HG02798 (cell line): ENCODE measurements at regions not wholly inside any gene's neighbourhood (a gene's known extent, or its start where the extent isn't known, plus 50 kb on each side); places are given as distances from the start of the nearest gene placed in this dataset.

ENCODE experiments used
- ATAC-seq: cut with Tn5 transposase; IDR thresholded peaks from one replicate; pipeline ENCODE4 v1.9.1; 2021; ENCODE audit warnings: mild to moderate bottlenecking; ENCODE audit not compliant: unreplicated experiment, poor library complexity

- no peak for ATAC-seq
Measured at GRCh38 chr7:144908324-144908723, 72.5 kb upstream of the TPK1 start.

- peak; percentile 76 for ATAC-seq
Measured at GRCh38 chr7:144907577-144907976, 71.7 kb upstream of the TPK1 start.

GRCh38 chr7:144903201-144903600 lies 67.3 kb upstream of the TPK1 start:
- no peak for ATAC-seq

GRCh38 chr7:144892761-144893160 lies 56.9 kb upstream of the TPK1 start:
- no peak for ATAC-seq
